Erythroblast (primary cell): ENCODE measurements at regions not wholly inside any gene's neighbourhood (a gene's known extent, or its start where the extent isn't known, plus 50 kb on each side); places are given as distances from the start of the nearest gene placed in this dataset.

Source experiments
- GATA1 ChIP-seq: IDR thresholded peaks from 2 replicates; pipeline ENCODE4 v1.6.1; 2011; ENCODE audit warnings: low read depth, mild to moderate bottlenecking, control low read depth, low read length, moderate library complexity
- POLR2A ChIP-seq: IDR thresholded peaks from 2 replicates; pipeline ENCODE4 v1.6.1; 2011; ENCODE audit warnings: mild to moderate bottlenecking, low read length

GRCh38 chr6:91669871-91670268 lies 1083.0 kb upstream of the MAP3K7 start:
- TF ChIP-seq POLR2A (no peak), GATA1 (no peak)
